ENCODE measurements at regions not wholly inside any gene's neighbourhood (a gene's known extent, or its start where the extent isn't known, plus 50 kb on each side); places are given as distances from the start of the nearest gene placed in this dataset.
"Not testable (repeated sequence)": the region's sequence is repeated elsewhere in the genome, so short reads cannot be mapped to it uniquely, and the experiment has no call there.

- DNase-seq (ENCODE audit: low read depth), result no peak
- no peak overlapping the region for H3K4me3 ChIP-seq (ENCODE audit: control insufficient read depth, low read depth, low read length)
- no peak for TF ChIP-seq CTCF (IDR thresholded peaks at IDR 0.05; ENCODE audit: control insufficient read depth, insufficient read depth, low read depth, low read length, missing control alignments)
Measured at GRCh38 chr4:26052663-26053541, 138.9 kb downstream of the SMIM20 start.

- no peak for TF ChIP-seq CTCF (IDR thresholded peaks at IDR 0.05; ENCODE audit: control insufficient read depth, insufficient read depth, low read depth, low read length, missing control alignments)
- DNase-seq (ENCODE audit: low read depth), result no peak
- H3K4me3 ChIP-seq (ENCODE audit: control insufficient read depth, low read depth, low read length), result no peak overlapping the region
Measured at GRCh38 chr4:26053761-26054160, 139.7 kb downstream of the SMIM20 start.

- DNase-seq (ENCODE audit: low read depth), result no peak
- TF ChIP-seq CTCF (IDR thresholded peaks at IDR 0.05; ENCODE audit: control insufficient read depth, insufficient read depth, low read depth, low read length, missing control alignments), result no peak
- H3K4me3 ChIP-seq (ENCODE audit: control insufficient read depth, low read depth, low read length), result no peak overlapping the region
Measured at GRCh38 chr4:26055855-26056254, 141.8 kb downstream of the SMIM20 start.

- no peak for DNase-seq (ENCODE audit: low read depth)
- no peak for TF ChIP-seq CTCF (IDR thresholded peaks at IDR 0.05; ENCODE audit: control insufficient read depth, insufficient read depth, low read depth, low read length, missing control alignments)
- no peak overlapping the region for H3K4me3 ChIP-seq (ENCODE audit: control insufficient read depth, low read depth, low read length)
Measured at GRCh38 chr4:26056406-26056805, 142.4 kb downstream of the SMIM20 start.

GRCh38 chr4:26057839-26058238 is 143.8 kb downstream of the SMIM20 start:
- not testable (repeated sequence) for H3K4me3 ChIP-seq (ENCODE audit: control insufficient read depth, low read depth, low read length); DNase-seq (ENCODE audit: low read depth)

GRCh38 chr4:26058537-26058936 is 144.5 kb downstream of the SMIM20 start:
- no peak for DNase-seq (ENCODE audit: low read depth)
- H3K4me3 ChIP-seq (ENCODE audit: control insufficient read depth, low read depth, low read length), result no peak overlapping the region
- no peak for TF ChIP-seq CTCF (IDR thresholded peaks at IDR 0.05; ENCODE audit: control insufficient read depth, insufficient read depth, low read depth, low read length, missing control alignments)

- no peak overlapping the region for H3K4me3 ChIP-seq (ENCODE audit: control insufficient read depth, low read depth, low read length)
- DNase-seq (ENCODE audit: low read depth), result no peak
- no peak for TF ChIP-seq CTCF (IDR thresholded peaks at IDR 0.05; ENCODE audit: control insufficient read depth, insufficient read depth, low read depth, low read length, missing control alignments)
Measured at GRCh38 chr4:26059391-26060154, 145.6 kb downstream of the SMIM20 start.

All from AG09309 (cell line).